ENCODE measurements at regions not wholly inside any gene's neighbourhood (a gene's known extent, or its start where the extent isn't known, plus 50 kb on each side); places are given as distances from the start of the nearest gene placed in this dataset.

DNA sequence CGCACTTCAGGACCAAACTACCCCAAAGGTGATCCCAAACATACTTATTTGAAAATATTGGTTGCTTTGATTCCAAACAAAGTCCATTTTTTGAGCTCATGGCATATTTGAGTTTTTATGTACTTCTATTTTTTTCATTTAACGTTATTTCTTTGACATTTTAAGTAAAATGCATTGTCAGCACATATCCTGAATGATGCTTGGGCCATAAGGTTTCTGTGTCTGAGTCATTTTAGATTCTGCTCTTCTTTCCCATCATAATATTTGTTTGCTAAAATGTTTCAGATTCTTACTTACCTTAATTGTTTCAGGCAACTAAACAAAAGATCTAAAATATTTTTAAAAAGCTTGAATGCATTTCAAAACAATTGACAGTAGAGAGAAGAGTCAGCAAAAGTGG is 998.2 kb downstream of the REEP3 start:
- TF ChIP-seq ZNF565 (CRISPR knock-in tag; conservative IDR thresholded peaks at IDR 0.05; ENCODE audit: low read depth) (no peak), RARB (CRISPR knock-in tag; IDR thresholded peaks at IDR 0.05) (no peak), ZFP3 (CRISPR knock-in tag; IDR thresholded peaks at IDR 0.05) (no peak)
